CD4-positive, CD25-positive, alpha-beta regulatory T cell (primary cell): ENCODE measurements at regions not wholly inside any gene's neighbourhood (a gene's known extent, or its start where the extent isn't known, plus 50 kb on each side); places are given as distances from the start of the nearest gene placed in this dataset.

Source experiments
- ATAC-seq, 2 donors: fragments of 150-1000 bp; cut with Tn5 transposase; one replicate each; pipeline ENCODE4 v1.10.0; 2021; ENCODE audit warnings: low read depth in 2 of 2, moderate number of reproducible peaks in 2 of 2, moderate library complexity in 1 of 2
- DNase-seq, 3 donors: peaks; one replicate each; pipeline versions ENCODE4 v3.0.0 to v3.0.0-alpha.2; 2012 to 2022; ENCODE audit warnings: mixed read lengths in 1 of 3
- H3K27ac ChIP-seq: one replicate; pipeline ENCODE4 v1.7.0; 2013; ENCODE audit warnings: mild to moderate bottlenecking, low read length; ENCODE audit not compliant: insufficient read depth, poor library complexity, severe bottlenecking
- H3K27me3 ChIP-seq: one replicate; pipeline ENCODE4 v1.7.0; 2013; ENCODE audit warnings: low read length; ENCODE audit not compliant: control insufficient read depth, insufficient read depth
- H3K36me3 ChIP-seq: one replicate; pipeline ENCODE4 v1.7.0; 2013; ENCODE audit warnings: mild to moderate bottlenecking, low read length, moderate library complexity; ENCODE audit not compliant: control insufficient read depth, insufficient read depth
- H3K4me1 ChIP-seq: 2 replicates; pipeline ENCODE4 v1.7.0; 2013; ENCODE audit warnings: mild to moderate bottlenecking, low read length; ENCODE audit not compliant: insufficient read depth, control insufficient read depth, poor library complexity, severe bottlenecking
- H3K4me3 ChIP-seq: one replicate; pipeline ENCODE4 v1.7.0; 2013; ENCODE audit warnings: low read depth, mild to moderate bottlenecking, low read length, moderate library complexity
- H3K9me3 ChIP-seq, 2 experiments: 1 replicate in 1 of 2; 2 replicates in 1 of 2; pipeline ENCODE4 v1.7.0; 2013; ENCODE audit warnings: low read length in 2 of 2, mild to moderate bottlenecking in 1 of 2, moderate library complexity in 1 of 2; ENCODE audit not compliant: control insufficient read depth in 2 of 2
- H3K27ac Mint-ChIP-seq, 3 donors: one replicate each; pipeline ENCODE4 v1.8.0; 2020 to 2022; ENCODE audit warnings: mild to moderate bottlenecking in 3 of 3, mixed read lengths in 3 of 3, moderate library complexity in 2 of 3
- H3K27me3 Mint-ChIP-seq: one replicate; pipeline ENCODE4 v1.8.0; 2022; ENCODE audit warnings: mild to moderate bottlenecking, mixed read lengths
- H3K36me3 Mint-ChIP-seq: one replicate; pipeline ENCODE4 v1.8.0; 2020; ENCODE audit warnings: mixed read lengths
- H3K4me1 Mint-ChIP-seq, 4 donors: one replicate each; pipeline ENCODE4 v1.8.0; 2020 to 2022; ENCODE audit warnings: mixed read lengths in 4 of 4, mild to moderate bottlenecking in 1 of 4
- H3K4me3 Mint-ChIP-seq, 4 donors: one replicate each; pipeline ENCODE4 v1.8.0; 2020 to 2022; ENCODE audit warnings: mild to moderate bottlenecking in 4 of 4, mixed read lengths in 4 of 4, moderate library complexity in 3 of 4
- H3K9me3 Mint-ChIP-seq, 7 donors: one replicate each; pipeline ENCODE4 v1.8.0; 2020 to 2022; ENCODE audit warnings: mixed read lengths in 7 of 7, mild to moderate bottlenecking in 3 of 7, moderate library complexity in 2 of 7

DNA sequence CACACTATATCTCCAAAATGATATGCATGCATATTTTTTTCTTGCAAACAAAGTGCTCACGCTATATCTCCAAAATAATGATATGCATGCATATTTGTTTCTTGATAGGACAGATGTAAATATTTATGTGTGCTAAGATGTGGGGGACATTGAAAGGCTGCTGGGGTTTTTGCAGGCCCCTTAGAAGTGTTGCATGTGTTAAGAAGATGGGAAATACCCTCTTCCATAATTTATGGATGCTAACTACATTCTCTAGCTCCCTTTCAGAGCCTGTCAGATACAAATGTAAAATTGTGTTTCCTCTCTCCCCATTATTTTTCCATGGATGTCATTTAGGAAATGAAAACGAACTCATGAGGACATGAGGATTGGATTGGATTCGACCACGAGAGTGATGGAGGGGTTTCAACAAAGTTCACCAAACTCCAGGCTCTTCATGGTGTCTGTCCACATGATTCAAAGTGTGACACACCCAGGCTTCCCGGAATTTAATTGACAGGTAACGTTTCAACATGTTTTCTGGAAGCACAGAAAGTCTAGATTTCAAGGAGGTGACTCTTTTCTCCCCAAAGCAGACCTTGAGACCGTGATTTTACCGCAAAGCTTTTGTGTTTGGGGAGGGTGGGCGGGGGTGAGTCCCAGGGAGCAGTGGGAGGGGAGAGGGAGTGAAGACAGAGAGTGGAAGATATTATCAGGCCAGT, 94.4 kb upstream of the CD99 start:
- Histone ChIP-seq H3K36me3 (peaks cover 7% of the 10 kb centered on the region), H3K27ac (no peak overlapping the region), H3K4me1 (peaks cover 4% of the 10 kb centered on the region), H3K4me3 (no peak overlapping the region), H3K27me3 (no peaks in the 10 kb centered on the region), H3K9me3 (no peaks in the 10 kb centered on the region)
- H3K9me3 Mint-ChIP-seq, result peaks cover 0 to 2% (median 0%) of the 10 kb centered on the region in 7 donors
- peak overlapping the region in 1 of 3 donors; percentile 44 for H3K27ac Mint-ChIP-seq
- DNase-seq (no peak), ATAC-seq (no peak)
- H3K36me3 Mint-ChIP-seq, result peaks cover 25% of the 10 kb centered on the region
- no peaks in the 10 kb centered on the region for H3K27me3 Mint-ChIP-seq
- peaks cover 5 to 20% (median 13%) of the 10 kb centered on the region in 4 donors for H3K4me1 Mint-ChIP-seq
- no peak overlapping the region for H3K4me3 Mint-ChIP-seq

DNA sequence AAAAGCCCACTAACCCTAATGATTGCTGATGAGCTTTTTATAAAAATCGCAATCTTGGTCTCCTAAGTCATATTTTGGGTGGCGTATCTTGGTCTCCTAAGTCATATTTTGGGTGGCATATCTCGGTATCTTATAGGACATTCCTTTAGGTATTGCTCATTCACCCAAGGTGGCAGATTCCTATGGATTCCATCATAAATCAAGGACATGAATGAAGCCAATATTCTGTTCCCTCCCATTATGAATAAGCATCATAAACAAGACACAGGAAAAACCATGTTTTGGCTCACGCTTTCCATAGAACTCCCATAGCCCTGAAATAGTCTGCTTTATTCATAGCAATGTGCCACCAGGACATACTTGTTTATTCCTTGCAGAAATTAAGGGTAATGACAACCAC, 95.0 kb upstream of the CD99 start:
- Histone ChIP-seq H3K4me1 (peaks cover 4% of the 10 kb centered on the region), H3K27ac (no peak overlapping the region), H3K9me3 (no peaks in the 10 kb centered on the region), H3K27me3 (no peaks in the 10 kb centered on the region), H3K36me3 (peaks cover 7% of the 10 kb centered on the region), H3K4me3 (no peak overlapping the region)
- H3K4me3 Mint-ChIP-seq, result no peak overlapping the region
- peaks cover 0 to 2% (median 0%) of the 10 kb centered on the region in 7 donors for H3K9me3 Mint-ChIP-seq
- peaks cover 5 to 20% (median 14%) of the 10 kb centered on the region in 4 donors for H3K4me1 Mint-ChIP-seq
- H3K36me3 Mint-ChIP-seq, result peaks cover 25% of the 10 kb centered on the region
- no peaks in the 10 kb centered on the region for H3K27me3 Mint-ChIP-seq
- peak overlapping the region in 1 of 3 donors; percentile 26 for H3K27ac Mint-ChIP-seq
- DNase-seq (no peak), ATAC-seq (no peak)

DNA sequence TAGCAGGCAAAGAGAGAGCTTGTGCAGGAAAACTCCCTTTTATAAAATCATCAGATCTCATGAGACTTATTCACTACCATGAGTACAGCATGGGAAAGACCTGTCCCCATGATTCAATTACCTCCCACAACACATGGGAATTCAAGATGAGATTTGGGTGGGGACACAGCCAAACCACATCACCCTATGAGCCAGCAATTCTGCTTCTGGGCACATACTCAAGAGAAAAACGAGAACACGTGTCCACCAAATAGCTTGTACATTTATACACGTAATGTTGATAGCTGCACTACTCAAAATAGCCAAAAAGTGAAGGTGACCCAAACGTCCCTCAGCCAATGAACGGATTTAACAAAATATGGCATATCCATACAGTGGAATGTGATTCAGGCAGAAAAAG, 94.5 kb upstream of the DHRSX start:
- peaks cover 0 to 2% (median 0%) of the 10 kb centered on the region in 7 donors for H3K9me3 Mint-ChIP-seq
- no peak overlapping the region for H3K4me3 Mint-ChIP-seq
- no peak overlapping the region for H3K27ac Mint-ChIP-seq
- H3K27me3 ChIP-seq, result no peaks in the 10 kb centered on the region
- peaks cover 18% of the 10 kb centered on the region for H3K36me3 Mint-ChIP-seq
- H3K4me3 ChIP-seq, result no peak overlapping the region
- peaks cover 1% of the 10 kb centered on the region for H3K36me3 ChIP-seq
- no peak for ATAC-seq
- H3K27ac ChIP-seq, result no peak overlapping the region
- peaks cover 5 to 17% (median 16%) of the 10 kb centered on the region in 4 donors for H3K4me1 Mint-ChIP-seq
- H3K27me3 Mint-ChIP-seq, result no peaks in the 10 kb centered on the region
- H3K4me1 ChIP-seq, result peaks cover 4% of the 10 kb centered on the region
- DNase-seq, result no peak
- no peaks in the 10 kb centered on the region for H3K9me3 ChIP-seq

DNA sequence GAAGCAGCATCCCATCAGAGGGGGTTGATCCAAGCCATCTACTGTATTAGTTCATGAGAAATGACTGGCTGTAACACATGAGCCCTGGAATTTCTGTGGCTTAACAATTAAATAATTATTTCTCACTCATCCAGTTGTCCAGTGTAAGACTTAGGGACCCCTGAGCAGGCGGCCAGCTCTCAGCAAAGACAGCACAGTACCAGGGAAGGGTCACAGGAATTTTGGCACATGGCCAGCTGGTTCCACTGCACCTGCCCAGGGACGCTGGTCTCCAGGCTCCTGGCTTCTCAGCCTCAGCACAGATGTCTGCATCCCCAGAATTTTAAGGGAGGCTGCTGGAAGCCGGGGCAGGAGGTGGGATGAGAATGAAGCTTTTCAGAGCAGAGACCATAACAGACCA, 93.7 kb upstream of the DHRSX start:
- no peaks in the 10 kb centered on the region for H3K27me3 ChIP-seq
- peaks cover 11% of the 10 kb centered on the region for H3K36me3 Mint-ChIP-seq
- DNase-seq (no peak), ATAC-seq (no peak)
- H3K27me3 Mint-ChIP-seq, result no peaks in the 10 kb centered on the region
- no peak overlapping the region for H3K27ac ChIP-seq
- peaks cover 4% of the 10 kb centered on the region for H3K4me1 ChIP-seq
- peaks cover 5 to 17% (median 16%) of the 10 kb centered on the region in 4 donors for H3K4me1 Mint-ChIP-seq
- H3K27ac Mint-ChIP-seq, result no peak overlapping the region
- no peaks in the 10 kb centered on the region for H3K9me3 ChIP-seq
- peaks cover 0 to 2% (median 0%) of the 10 kb centered on the region in 7 donors for H3K9me3 Mint-ChIP-seq
- H3K4me3 ChIP-seq, result no peak overlapping the region
- H3K4me3 Mint-ChIP-seq, result no peak overlapping the region
- H3K36me3 ChIP-seq, result no peaks in the 10 kb centered on the region

DNA sequence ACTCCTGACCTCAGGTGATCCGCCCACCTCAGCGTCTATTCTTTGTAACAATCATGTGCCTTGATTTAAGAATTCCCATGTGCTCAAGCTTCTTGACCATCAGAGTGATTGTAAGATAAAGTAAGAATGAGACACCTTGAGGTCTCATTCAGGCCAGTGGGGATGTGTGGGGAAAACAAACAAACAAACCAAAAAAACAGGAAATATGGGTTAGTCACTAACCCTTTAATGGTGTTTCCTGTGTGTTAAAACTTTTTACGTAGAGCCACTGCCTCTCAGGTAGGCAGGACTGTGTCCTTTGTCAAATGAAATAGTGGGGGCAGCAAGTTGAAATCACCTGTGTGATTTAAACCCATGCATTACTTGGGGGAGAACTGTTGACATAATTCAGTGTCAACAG, 91.5 kb upstream of the DHRSX start:
- Mint-ChIP-seq H3K27me3 (peaks cover under 1% of the 10 kb centered on the region), H3K4me3 (no peak overlapping the region), H3K4me1 (peaks cover 5 to 21% (median 15%) of the 10 kb centered on the region in 4 donors), H3K9me3 (no peaks in the 10 kb centered on the region), H3K27ac (peak overlapping the region in 1 of 3 donors; percentile 29), H3K36me3 (peaks cover 7% of the 10 kb centered on the region)
- Histone ChIP-seq H3K4me3 (no peak overlapping the region), H3K27ac (no peak overlapping the region), H3K9me3 (no peaks in the 10 kb centered on the region), H3K36me3 (no peaks in the 10 kb centered on the region), H3K4me1 (peaks cover 4% of the 10 kb centered on the region), H3K27me3 (no peaks in the 10 kb centered on the region)
- ATAC-seq (no peak), DNase-seq (no peak)

DNA sequence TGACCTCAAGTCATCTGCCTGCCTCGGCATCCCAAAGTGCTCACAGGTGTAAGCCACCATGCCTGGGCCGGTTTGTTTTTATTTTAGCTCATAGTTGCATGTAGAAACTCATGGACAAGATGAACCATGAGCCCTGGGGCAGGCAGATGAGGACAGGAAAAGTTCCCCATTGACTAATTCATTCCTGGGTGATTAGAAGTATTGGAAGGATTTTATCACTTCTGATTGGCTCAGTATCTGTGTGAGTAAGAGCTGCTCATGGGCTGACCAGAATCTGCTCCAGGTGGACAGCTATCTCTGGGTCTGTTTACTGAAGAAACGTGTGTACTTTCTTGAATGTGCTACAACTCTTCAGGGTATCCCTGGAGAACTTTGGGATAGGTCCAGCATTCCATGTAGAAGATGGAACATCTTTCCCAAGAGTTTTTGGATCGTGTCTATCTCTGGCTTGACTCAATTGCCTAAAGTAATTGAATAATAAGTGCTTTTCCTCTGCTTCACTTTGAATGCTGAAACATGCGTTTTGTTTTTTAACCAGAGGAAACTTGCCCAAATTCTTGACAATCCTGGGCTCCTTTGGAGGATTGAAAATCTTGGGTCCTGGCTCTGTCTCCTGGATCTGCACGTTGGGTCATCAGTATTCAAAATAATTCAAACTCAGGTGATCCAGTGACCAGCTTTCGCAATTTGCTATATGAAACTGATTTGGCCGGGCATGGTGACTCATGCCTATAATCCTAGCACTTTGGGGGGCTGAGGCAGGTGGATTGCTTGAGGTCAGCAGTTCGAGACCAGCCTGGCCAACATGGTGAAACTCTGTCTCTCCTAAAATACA, 88.6 kb upstream of the DHRSX start:
- DNase-seq, result no peak
- no peak for ATAC-seq
- Mint-ChIP-seq H3K27me3 (peaks cover 17% of the 10 kb centered on the region), H3K4me1 (peaks cover 0 to 21% (median 15%) of the 10 kb centered on the region in 4 donors), H3K9me3 (no peaks in the 10 kb centered on the region), H3K27ac (no peak overlapping the region), H3K4me3 (no peak overlapping the region), H3K36me3 (no peaks in the 10 kb centered on the region)
- Histone ChIP-seq H3K27ac (no peak overlapping the region), H3K4me3 (no peak overlapping the region), H3K9me3 (no peaks in the 10 kb centered on the region), H3K36me3 (no peaks in the 10 kb centered on the region), H3K27me3 (peaks cover 8% of the 10 kb centered on the region), H3K4me1 (peaks cover 4% of the 10 kb centered on the region)

DNA sequence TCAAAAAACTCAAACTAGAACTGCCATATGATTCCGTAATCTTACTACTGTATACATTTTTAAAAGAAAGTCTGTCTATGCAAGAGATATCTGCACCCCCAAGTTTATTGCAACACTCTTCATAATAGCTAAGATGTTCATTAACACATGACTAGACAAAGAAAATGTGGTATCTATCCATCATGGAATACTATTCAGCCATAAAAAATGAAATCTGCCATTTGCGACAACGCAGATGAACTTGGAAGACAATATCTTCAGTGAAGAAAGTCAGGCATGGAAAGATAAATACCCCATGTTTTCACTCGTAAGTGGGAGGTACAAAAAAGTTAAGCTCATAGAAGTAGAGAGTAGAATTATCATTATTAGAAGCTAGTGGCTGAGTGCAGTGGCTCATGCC, 87.3 kb upstream of the DHRSX start:
- Histone ChIP-seq H3K27me3 (peaks cover 9% of the 10 kb centered on the region), H3K9me3 (no peaks in the 10 kb centered on the region), H3K4me3 (no peak overlapping the region), H3K27ac (no peak overlapping the region), H3K36me3 (no peaks in the 10 kb centered on the region), H3K4me1 (peaks cover 11% of the 10 kb centered on the region)
- no peak for ATAC-seq
- no peaks in the 10 kb centered on the region for H3K9me3 Mint-ChIP-seq
- H3K4me1 Mint-ChIP-seq, result peaks cover 0 to 21% (median 10%) of the 10 kb centered on the region in 4 donors
- no peak overlapping the region for H3K4me3 Mint-ChIP-seq
- peaks cover 22% of the 10 kb centered on the region for H3K27me3 Mint-ChIP-seq
- no peaks in the 10 kb centered on the region for H3K36me3 Mint-ChIP-seq
- DNase-seq, result no peak
- H3K27ac Mint-ChIP-seq, result no peak overlapping the region
